ENCODE measurements at regions not wholly inside any gene's neighbourhood (a gene's known extent, or its start where the extent isn't known, plus 50 kb on each side); places are given as distances from the start of the nearest gene placed in this dataset.

GRCh38 chr6:88458662-88459061, 292.5 kb upstream of the CNR1 start:
- TF ChIP-seq CTCF (IDR thresholded peaks at IDR 0.05) (no peak), EZH2 (IDR thresholded peaks at IDR 0.05; ENCODE audit: borderline replicate concordance, insufficient read depth, low read depth, low read length, poor library complexity, severe bottlenecking) (no peak)

Measured in B cell (primary cell).